Left ventricle myocardium inferior (tissue), 1 donor: ENCODE measurements at regions not wholly inside any gene's neighbourhood (a gene's known extent, or its start where the extent isn't known, plus 50 kb on each side); places are given as distances from the start of the nearest gene placed in this dataset.

ENCODE experiments used
- DNase-seq: peaks from one replicate; pipeline ENCODE4 v3.0.0-alpha.2; 2020
- H3K27ac ChIP-seq: fragments of 200-600 bp; replicated peaks from 2 replicates; pipeline ENCODE4 v1.8.0; 2021
- H3K27me3 ChIP-seq: fragments of 200-600 bp; 2 replicates; pipeline ENCODE4 v1.8.0; 2021; ENCODE audit warnings: low read depth
- H3K36me3 ChIP-seq: fragments of 200-600 bp; 2 replicates; pipeline ENCODE4 v1.8.0; 2021
- H3K4me1 ChIP-seq: fragments of 200-600 bp; 2 replicates; pipeline ENCODE4 v1.8.0; 2021
- H3K4me3 ChIP-seq: fragments of 200-600 bp; 2 replicates; pipeline ENCODE4 v1.8.0; 2021; ENCODE audit warnings: mild to moderate bottlenecking, moderate library complexity
- H3K9me3 ChIP-seq: fragments of 200-600 bp; replicated peaks from 2 replicates; pipeline ENCODE4 v1.8.0; 2021
- CTCF ChIP-seq: fragments of 200-600 bp; IDR thresholded peaks from 2 replicates; pipeline ENCODE4 v1.8.0; 2021; ENCODE audit warnings: antibody characterized with exemption, mild to moderate bottlenecking, borderline replicate concordance
- intact Hi-C: fragments of 100-400 bp; cut with micrococcal nuclease; formaldehyde crosslinking; loops from one replicate; pipeline ENCODE4 v1.11.0; 2022
- donor health status: DM: no; HTN: yes; CAD: no; lungs with severe emphysema.

GRCh38 chr11:97943493-97943892 is 1077.3 kb upstream of the CNTN5 start:
- TF ChIP-seq CTCF, result no peak
- H3K27me3 ChIP-seq, result no peaks in the 10 kb centered on the region
- no peaks in the 10 kb centered on the region for H3K36me3 ChIP-seq
- H3K4me3 ChIP-seq, result no peak overlapping the region
- no peak for DNase-seq
- H3K27ac ChIP-seq, result no peak overlapping the region
- H3K9me3 ChIP-seq, result no peaks in the 10 kb centered on the region
- H3K4me1 ChIP-seq, result no peaks in the 10 kb centered on the region
- intact Hi-C loops, result no loop called here

DNA sequence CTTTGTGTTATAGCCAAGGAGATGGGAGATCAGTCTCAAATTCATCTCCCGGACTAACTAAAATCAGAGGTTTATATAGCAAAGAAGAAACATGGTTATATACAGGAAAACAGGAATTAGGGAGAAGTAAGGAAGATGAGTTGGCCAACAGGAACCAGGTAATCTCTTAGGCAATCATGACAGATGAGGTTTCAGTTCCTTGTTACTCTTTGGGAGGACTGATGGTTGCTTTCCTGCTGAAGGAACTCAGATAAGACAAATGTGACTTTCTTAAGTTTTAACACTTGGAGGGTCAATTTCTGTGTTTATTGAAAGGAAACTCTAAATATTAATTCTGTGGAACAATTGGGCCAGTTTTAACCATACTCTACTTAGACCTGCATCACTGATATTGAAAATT is 1072.0 kb upstream of the CNTN5 start:
- Histone ChIP-seq H3K27me3 (no peaks in the 10 kb centered on the region), H3K27ac (no peak overlapping the region), H3K9me3 (peaks cover 23% of the 10 kb centered on the region), H3K4me1 (no peaks in the 10 kb centered on the region), H3K4me3 (no peak overlapping the region), H3K36me3 (no peaks in the 10 kb centered on the region)
- intact Hi-C loops, result no loop called here
- TF ChIP-seq CTCF, result no peak
- no peak for DNase-seq

DNA sequence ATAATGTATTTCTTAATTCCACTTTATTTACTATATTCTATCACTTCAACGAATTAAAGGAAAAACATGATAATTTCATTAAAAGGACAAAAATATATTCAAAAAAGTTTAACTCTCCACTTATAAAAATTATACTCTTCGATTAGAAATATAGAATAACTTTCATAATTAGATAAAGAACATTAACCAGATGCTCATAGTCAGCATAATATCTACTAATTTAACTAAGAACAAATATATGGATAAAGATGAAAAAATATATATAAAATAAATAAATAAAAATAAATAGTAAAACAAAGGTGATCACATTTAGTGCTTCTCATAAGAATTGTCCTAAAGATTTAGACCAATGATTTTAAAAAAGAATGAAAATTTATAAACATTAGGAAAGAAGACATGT is 1065.2 kb upstream of the CNTN5 start:
- Histone ChIP-seq H3K4me1 (no peaks in the 10 kb centered on the region), H3K27me3 (no peaks in the 10 kb centered on the region), H3K27ac (no peak overlapping the region), H3K4me3 (no peak overlapping the region), H3K9me3 (peaks cover 9% of the 10 kb centered on the region), H3K36me3 (no peaks in the 10 kb centered on the region)
- intact Hi-C loops, result no loop called here
- no peak for DNase-seq
- no peak for TF ChIP-seq CTCF

DNA sequence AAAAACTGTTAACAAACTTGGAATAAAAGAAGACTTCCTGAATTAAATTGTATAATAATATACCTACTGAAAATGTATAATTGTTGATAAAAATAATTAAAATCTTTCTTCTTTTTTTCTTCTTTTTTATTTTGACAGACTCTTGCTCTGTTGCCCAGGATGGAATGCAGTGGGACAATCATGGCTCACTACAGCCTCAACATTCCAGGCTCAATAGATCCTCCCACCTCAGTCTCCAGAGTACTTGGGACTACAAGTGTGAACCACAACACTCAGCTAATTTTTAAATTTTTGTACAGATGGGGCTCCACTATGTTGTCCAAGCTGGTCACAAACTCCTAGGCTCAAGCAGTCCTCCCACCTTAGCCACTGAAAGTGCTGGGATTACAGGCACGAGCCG is 1063.8 kb upstream of the CNTN5 start:
- no peak overlapping the region for H3K27ac ChIP-seq
- H3K36me3 ChIP-seq, result no peaks in the 10 kb centered on the region
- no peak for DNase-seq
- no peak overlapping the region for H3K4me3 ChIP-seq
- no peaks in the 10 kb centered on the region for H3K9me3 ChIP-seq
- no peaks in the 10 kb centered on the region for H3K4me1 ChIP-seq
- H3K27me3 ChIP-seq, result no peaks in the 10 kb centered on the region
- TF ChIP-seq CTCF, result no peak
- intact Hi-C loops, result no loop called here

GRCh38 chr11:97961431-97961830 is 1059.3 kb upstream of the CNTN5 start:
- Histone ChIP-seq H3K4me3 (no peak overlapping the region), H3K36me3 (no peaks in the 10 kb centered on the region), H3K9me3 (no peaks in the 10 kb centered on the region), H3K4me1 (no peaks in the 10 kb centered on the region), H3K27me3 (no peaks in the 10 kb centered on the region), H3K27ac (no peak overlapping the region)
- no peak for DNase-seq
- no peak for TF ChIP-seq CTCF
- intact Hi-C loops, result no loop called here

GRCh38 chr11:97962758-97963157 is 1058.0 kb upstream of the CNTN5 start:
- no peak for DNase-seq
- H3K4me3 ChIP-seq, result no peak overlapping the region
- intact Hi-C loops, result no loop called here
- H3K9me3 ChIP-seq, result no peaks in the 10 kb centered on the region
- H3K27ac ChIP-seq, result no peak overlapping the region
- H3K36me3 ChIP-seq, result no peaks in the 10 kb centered on the region
- H3K27me3 ChIP-seq, result no peaks in the 10 kb centered on the region
- H3K4me1 ChIP-seq, result no peaks in the 10 kb centered on the region
- TF ChIP-seq CTCF, result no peak
